KMS-11 (cell line): ENCODE measurements at regions not wholly inside any gene's neighbourhood (a gene's known extent, or its start where the extent isn't known, plus 50 kb on each side); places are given as distances from the start of the nearest gene placed in this dataset.

Experiments used
- H2AFZ ChIP-seq: fragments of 200-600 bp; sonication (generic); 2 replicates; pipeline ENCODE4 v1.6.1; 2016; ENCODE audit warnings: antibody characterized with exemption, mixed run types, low read depth
- H3K27ac ChIP-seq: fragments of 200-600 bp; sonication (generic); 2 replicates; pipeline ENCODE4 v1.6.1; 2016; ENCODE audit warnings: mild to moderate bottlenecking, mixed run types
- H3K27me3 ChIP-seq: fragments of 200-600 bp; sonication (generic); 2 replicates; pipeline ENCODE4 v1.6.1; 2017; ENCODE audit warnings: mild to moderate bottlenecking, low read depth, mixed run types, moderate library complexity; ENCODE audit not compliant: insufficient read depth
- H3K36me3 ChIP-seq: fragments of 200-600 bp; sonication (generic); 2 replicates; pipeline ENCODE4 v1.6.1; 2017; ENCODE audit warnings: mild to moderate bottlenecking, mixed run types; ENCODE audit not compliant: insufficient read depth
- H3K4me1 ChIP-seq: fragments of 200-600 bp; sonication (generic); 2 replicates; pipeline ENCODE4 v1.6.1; 2016; ENCODE audit warnings: mild to moderate bottlenecking, low read depth, mixed run types; ENCODE audit not compliant: poor library complexity, severe bottlenecking
- H3K4me2 ChIP-seq: fragments of 200-600 bp; sonication (generic); 2 replicates; pipeline ENCODE4 v1.7.0; 2016; ENCODE audit warnings: mild to moderate bottlenecking, mixed run types
- H3K4me3 ChIP-seq: fragments of 200-600 bp; sonication (generic); IDR thresholded peaks from 2 replicates; pipeline ENCODE4 v1.6.1; 2017; ENCODE audit warnings: low read depth, low read length, mixed read lengths; ENCODE audit not compliant: insufficient read depth
- H3K79me2 ChIP-seq: fragments of 200-600 bp; sonication (generic); 2 replicates; pipeline ENCODE4 v1.6.1; 2016; ENCODE audit warnings: low read depth, mixed run types; ENCODE audit not compliant: insufficient read depth
- H3K9ac ChIP-seq: fragments of 200-600 bp; sonication (generic); 2 replicates; pipeline ENCODE4 v1.6.1; 2016; ENCODE audit warnings: mild to moderate bottlenecking, mixed run types
- H4K20me1 ChIP-seq: fragments of 200-600 bp; sonication (generic); 2 replicates; pipeline ENCODE4 v1.6.1; 2016; ENCODE audit warnings: mild to moderate bottlenecking, mixed run types; ENCODE audit not compliant: insufficient read depth
- TF ChIP-seq, protein P1 (sequence below): fragments of 200-600 bp; sonication (generic); conservative IDR thresholded peaks from 2 replicates; pipeline ENCODE4 v1.6.1; 2017; ENCODE audit warnings: low read depth, mild to moderate bottlenecking, antibody characterized with exemption, low read length, moderate library complexity, mixed read lengths

DNA sequence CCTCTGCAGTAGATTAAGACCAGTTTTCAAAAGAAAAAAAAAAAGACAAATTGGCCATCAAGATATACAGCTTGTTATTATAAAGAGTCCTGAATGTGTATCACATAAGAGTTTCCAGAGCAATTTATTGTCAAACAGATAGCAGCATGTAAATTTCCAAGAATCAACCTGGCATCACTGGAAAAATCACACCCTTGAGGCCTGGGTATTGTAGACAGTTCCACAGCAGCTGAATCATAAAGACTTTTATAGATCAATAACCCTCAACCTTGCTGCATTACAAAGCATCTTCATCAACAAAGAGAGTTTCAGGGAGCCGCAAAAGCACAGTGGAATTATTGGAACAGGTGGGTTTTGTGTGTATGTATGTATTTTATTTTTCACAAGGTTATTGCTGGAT is 94.6 kb upstream of the LRIG3 start:
- no peak overlapping the region for H3K9ac ChIP-seq
- H3K36me3 ChIP-seq = no peaks in the 10 kb centered on the region
- TF ChIP-seq, protein P1, sequence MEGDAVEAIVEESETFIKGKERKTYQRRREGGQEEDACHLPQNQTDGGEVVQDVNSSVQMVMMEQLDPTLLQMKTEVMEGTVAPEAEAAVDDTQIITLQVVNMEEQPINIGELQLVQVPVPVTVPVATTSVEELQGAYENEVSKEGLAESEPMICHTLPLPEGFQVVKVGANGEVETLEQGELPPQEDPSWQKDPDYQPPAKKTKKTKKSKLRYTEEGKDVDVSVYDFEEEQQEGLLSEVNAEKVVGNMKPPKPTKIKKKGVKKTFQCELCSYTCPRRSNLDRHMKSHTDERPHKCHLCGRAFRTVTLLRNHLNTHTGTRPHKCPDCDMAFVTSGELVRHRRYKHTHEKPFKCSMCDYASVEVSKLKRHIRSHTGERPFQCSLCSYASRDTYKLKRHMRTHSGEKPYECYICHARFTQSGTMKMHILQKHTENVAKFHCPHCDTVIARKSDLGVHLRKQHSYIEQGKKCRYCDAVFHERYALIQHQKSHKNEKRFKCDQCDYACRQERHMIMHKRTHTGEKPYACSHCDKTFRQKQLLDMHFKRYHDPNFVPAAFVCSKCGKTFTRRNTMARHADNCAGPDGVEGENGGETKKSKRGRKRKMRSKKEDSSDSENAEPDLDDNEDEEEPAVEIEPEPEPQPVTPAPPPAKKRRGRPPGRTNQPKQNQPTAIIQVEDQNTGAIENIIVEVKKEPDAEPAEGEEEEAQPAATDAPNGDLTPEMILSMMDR = no peak
- no peaks in the 10 kb centered on the region for H3K27me3 ChIP-seq
- H3K4me3 ChIP-seq = no peak overlapping the region
- H3K4me2 ChIP-seq = no peak overlapping the region
- no peaks in the 10 kb centered on the region for H3K4me1 ChIP-seq
- H4K20me1 ChIP-seq = no peaks in the 10 kb centered on the region
- no peak overlapping the region for H2AFZ ChIP-seq
- no peaks in the 10 kb centered on the region for H3K79me2 ChIP-seq
- no peak overlapping the region for H3K27ac ChIP-seq

DNA sequence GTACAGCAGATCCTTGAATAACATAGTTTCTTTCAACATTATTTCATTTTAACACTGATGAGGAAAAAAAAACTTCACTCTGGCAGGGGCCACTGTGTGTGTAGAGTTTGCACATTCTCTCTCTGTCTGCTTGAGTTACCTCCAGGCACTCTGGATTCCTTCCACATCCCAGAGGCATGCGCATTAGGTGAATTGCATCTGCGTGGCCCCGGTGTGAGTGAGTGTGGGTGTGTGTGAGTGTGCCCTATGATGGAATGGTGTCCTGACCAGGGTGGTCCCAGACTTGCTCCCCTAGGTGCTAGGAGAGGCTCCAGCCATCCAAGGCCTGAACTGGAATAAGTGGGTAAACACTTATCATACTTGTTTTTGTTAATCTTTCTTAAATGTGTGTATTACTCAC is 90.6 kb upstream of the LRIG3 start:
- TF ChIP-seq, protein P1 = no peak
- no peak overlapping the region for H3K4me3 ChIP-seq
- H3K79me2 ChIP-seq = no peaks in the 10 kb centered on the region
- H3K4me2 ChIP-seq = no peak overlapping the region
- H3K4me1 ChIP-seq = no peaks in the 10 kb centered on the region
- no peaks in the 10 kb centered on the region for H4K20me1 ChIP-seq
- no peaks in the 10 kb centered on the region for H3K27me3 ChIP-seq
- H3K9ac ChIP-seq = no peak overlapping the region
- H3K27ac ChIP-seq = no peak overlapping the region
- no peaks in the 10 kb centered on the region for H3K36me3 ChIP-seq
- H2AFZ ChIP-seq = no peak overlapping the region

DNA sequence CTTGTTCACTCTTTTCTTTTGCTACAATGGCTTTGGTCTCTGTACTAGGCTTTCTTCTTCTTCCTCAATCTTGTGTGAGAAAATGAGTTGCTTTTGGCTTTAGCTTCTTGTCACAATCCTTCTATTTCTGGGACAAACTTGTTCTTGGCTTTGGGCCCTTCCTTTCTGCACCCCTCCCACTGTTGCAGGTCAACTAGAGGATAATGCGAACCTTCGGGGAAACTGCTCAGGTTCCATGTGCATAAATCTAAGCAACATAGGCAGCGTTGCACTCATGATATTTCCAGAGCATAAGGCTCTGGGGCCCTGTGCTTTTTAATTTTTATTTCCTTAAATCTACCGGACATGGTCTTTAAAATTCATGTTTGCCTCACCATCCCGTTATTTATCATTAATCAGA is 89.8 kb upstream of the LRIG3 start:
- TF ChIP-seq, protein P1 = no peak
- H3K9ac ChIP-seq = no peak overlapping the region
- no peaks in the 10 kb centered on the region for H3K4me1 ChIP-seq
- H3K36me3 ChIP-seq = no peaks in the 10 kb centered on the region
- H3K4me2 ChIP-seq = no peak overlapping the region
- no peaks in the 10 kb centered on the region for H3K79me2 ChIP-seq
- H3K27ac ChIP-seq = no peak overlapping the region
- no peak overlapping the region for H2AFZ ChIP-seq
- H3K4me3 ChIP-seq = no peak overlapping the region
- no peaks in the 10 kb centered on the region for H4K20me1 ChIP-seq
- no peaks in the 10 kb centered on the region for H3K27me3 ChIP-seq

DNA sequence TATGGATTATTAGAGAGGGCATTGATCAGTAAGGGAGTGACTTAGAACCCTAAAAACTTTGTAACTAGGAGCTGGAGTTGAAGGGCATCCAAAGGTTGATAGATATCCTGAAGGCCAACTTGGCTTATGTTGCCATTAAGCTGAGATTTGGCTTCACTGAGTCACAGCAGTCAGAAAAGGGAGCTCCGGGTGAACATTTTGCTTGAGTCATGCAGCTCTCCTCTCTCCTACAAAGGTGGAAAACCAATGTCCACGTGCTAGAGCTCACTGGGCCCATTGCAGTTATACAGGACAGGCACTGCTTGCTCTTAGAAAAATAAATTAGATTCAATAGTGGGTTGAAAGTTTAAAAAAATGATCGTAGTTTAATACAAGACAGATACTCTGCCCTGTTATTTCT is 87.3 kb upstream of the LRIG3 start:
- H3K36me3 ChIP-seq = no peaks in the 10 kb centered on the region
- H3K4me1 ChIP-seq = no peaks in the 10 kb centered on the region
- TF ChIP-seq, protein P1 = no peak
- H3K27ac ChIP-seq = no peak overlapping the region
- no peak overlapping the region for H3K9ac ChIP-seq
- H2AFZ ChIP-seq = no peak overlapping the region
- no peaks in the 10 kb centered on the region for H3K79me2 ChIP-seq
- H3K4me3 ChIP-seq = no peak overlapping the region
- H3K4me2 ChIP-seq = no peak overlapping the region
- no peaks in the 10 kb centered on the region for H3K27me3 ChIP-seq
- no peaks in the 10 kb centered on the region for H4K20me1 ChIP-seq
